Endothelial cell of umbilical vein (primary cell): ENCODE measurements at regions not wholly inside any gene's neighbourhood (a gene's known extent, or its start where the extent isn't known, plus 50 kb on each side); places are given as distances from the start of the nearest gene placed in this dataset.

Source experiments
- BruUV-seq: library from RNA; stranded (reverse); fragments of 400-500 nt; replicated peaks from 2 replicates; lab custom pipeline; 2021; lab: Mats Ljungman, UMichigan
- CTCF ChIA-PET: fragments of 300-600, 350-600 bp; sonication (Branson Sonifier 250); formaldehyde crosslinking; loops from one replicate; lab custom pipeline; 2021; ENCODE audit warnings: antibody characterized with exemption, inconsistent platforms; lab: Charles Lee
- POLR2A ChIA-PET: fragments of 300-600, 350-600 bp; sonication (Branson Sonifier 250); formaldehyde crosslinking; loops from one replicate; lab custom pipeline; 2021; ENCODE audit warnings: antibody characterized with exemption, inconsistent platforms; lab: Charles Lee
- DNase-seq: peaks from one replicate; pipeline ENCODE4 v3.0.0-alpha.2; 2011; ENCODE audit warnings: low read depth, low spot score
- FAIRE-seq: peaks from 2 replicates; lab custom pipeline; 2011; peaks lifted over from hg19 to GRCh38; lab: Jason Lieb, UNC
- H2AFZ ChIP-seq: 2 replicates; pipeline ENCODE4 v1.6.0; 2012; ENCODE audit warnings: low read depth, low read length, control low read depth, inconsistent platforms
- H3K27ac ChIP-seq: 2 replicates; pipeline ENCODE4 v1.5.1; 2011; ENCODE audit warnings: low read depth, mild to moderate bottlenecking, control low read depth, low read length, moderate library complexity; ENCODE audit not compliant: insufficient read depth
- H3K27me3 ChIP-seq, 2 experiments: 2 replicates each; pipeline versions ENCODE4 v1.6.0 to v1.6.1; 2011; ENCODE audit warnings: low read length in 2 of 2, mixed read lengths in 1 of 2; ENCODE audit not compliant: control insufficient read depth in 2 of 2, insufficient read depth in 2 of 2
- H3K36me3 ChIP-seq, 2 experiments: 2 replicates in 1 of 2; 3 replicates in 1 of 2; pipeline ENCODE4 v1.5.1; 2011; ENCODE audit warnings: low read length in 2 of 2, mild to moderate bottlenecking in 1 of 2, moderate library complexity in 1 of 2; ENCODE audit not compliant: control insufficient read depth in 2 of 2, insufficient read depth in 2 of 2; ENCODE audit errors: extremely low read depth in 1 of 2
- H3K4me1 ChIP-seq: 3 replicates; pipeline ENCODE4 v1.5.1; 2011; ENCODE audit warnings: mild to moderate bottlenecking, low read length; ENCODE audit not compliant: control insufficient read depth, insufficient read depth; ENCODE audit errors: extremely low read depth
- H3K4me2 ChIP-seq: 2 replicates; pipeline ENCODE4 v1.6.1; 2011; ENCODE audit warnings: low read length, control low read depth, mixed read lengths; ENCODE audit not compliant: insufficient read depth
- H3K4me3 ChIP-seq, 3 experiments: fragments of 200-600 bp in 1 of 3; sonication (generic), shearing (Covaris generic) in 1 of 3; replicated peaks in 1 of 3; 2 replicates each; pipeline ENCODE4 v1.5.1; 2011 to 2016; ENCODE audit warnings: control low read depth in 3 of 3, low read length in 3 of 3, mild to moderate bottlenecking in 2 of 3, inconsistent platforms in 1 of 3, low read depth in 1 of 3, moderate library complexity in 1 of 3; ENCODE audit not compliant: insufficient read depth in 1 of 3
- H3K79me2 ChIP-seq: 2 replicates; pipeline ENCODE4 v1.6.0; 2012; ENCODE audit warnings: low read length, inconsistent platforms; ENCODE audit not compliant: control insufficient read depth, insufficient read depth
- H3K9ac ChIP-seq: replicated peaks from 2 replicates; pipeline ENCODE3; 2011; ENCODE audit warnings: low read length, control low read depth; ENCODE audit not compliant: insufficient read depth; ENCODE audit errors: extremely low read depth
- H3K9me1 ChIP-seq: replicated peaks from 3 replicates; pipeline ENCODE4 v1.6.0; 2011; ENCODE audit warnings: mild to moderate bottlenecking, low read length; ENCODE audit not compliant: control insufficient read depth, insufficient read depth; ENCODE audit errors: extremely low read depth
- H3K9me3 ChIP-seq: replicated peaks from 2 replicates; pipeline ENCODE4 v1.5.1; 2012; ENCODE audit warnings: low read length, inconsistent platforms; ENCODE audit not compliant: control insufficient read depth, insufficient read depth
- H4K20me1 ChIP-seq: replicated peaks from 2 replicates; pipeline ENCODE3; 2011; ENCODE audit warnings: mild to moderate bottlenecking, low read length; ENCODE audit not compliant: control insufficient read depth, insufficient read depth; ENCODE audit errors: extremely low read depth
- CTCF ChIP-seq, 2 donors: IDR thresholded peaks; 1 replicate in 1 of 2; 2 replicates in 1 of 2; pipeline ENCODE4 v1.5.1; 2011; ENCODE audit warnings: low read length in 2 of 2, mild to moderate bottlenecking in 2 of 2, moderate library complexity in 2 of 2, control low read depth in 1 of 2, inconsistent platforms in 1 of 2, low read depth in 1 of 2; ENCODE audit not compliant: insufficient read depth in 1 of 2; ENCODE audit errors: extremely low read depth in 1 of 2
- EZH2 ChIP-seq: IDR thresholded peaks from 2 replicates; pipeline ENCODE4 v1.6.1; 2012; ENCODE audit warnings: borderline replicate concordance, low read depth, mild to moderate bottlenecking, moderate library complexity, low read length, inconsistent platforms; ENCODE audit not compliant: severe bottlenecking
- FOS ChIP-seq: IDR thresholded peaks from 2 replicates; pipeline ENCODE4 v1.6.1; 2011; ENCODE audit warnings: mild to moderate bottlenecking, low read length, moderate library complexity, borderline replicate concordance; ENCODE audit not compliant: insufficient read depth
- GATA2 ChIP-seq: IDR thresholded peaks from 2 replicates; pipeline ENCODE4 v1.7.0; 2011; ENCODE audit warnings: low read depth, mild to moderate bottlenecking, moderate library complexity, mixed read lengths, low read length; ENCODE audit not compliant: insufficient read length, insufficient read depth
- JUN ChIP-seq: IDR thresholded peaks from 2 replicates; pipeline ENCODE4 v1.6.1; 2011; ENCODE audit warnings: borderline replicate concordance, low read depth; ENCODE audit not compliant: insufficient read length, insufficient read depth
- MAX ChIP-seq: IDR thresholded peaks from 2 replicates; pipeline ENCODE4 v1.6.1; 2011; ENCODE audit not compliant: insufficient read depth, insufficient read length
- MYC ChIP-seq: IDR thresholded peaks from one replicate; pipeline ENCODE4 v1.6.1; 2011; ENCODE audit warnings: mild to moderate bottlenecking, low read depth, low read length
- POLR2A ChIP-seq: IDR thresholded peaks from 2 replicates; pipeline ENCODE4 v1.6.1; 2012; ENCODE audit warnings: low read depth, mild to moderate bottlenecking, control low read depth, low read length
- POLR2AphosphoS5 ChIP-seq: IDR thresholded peaks from 2 replicates; pipeline ENCODE4 v1.6.1; 2012; ENCODE audit warnings: low read depth, mild to moderate bottlenecking, control low read depth, low read length, moderate library complexity; ENCODE audit not compliant: insufficient read depth
- dilution Hi-C: fragments of 300-500 bp; cut with MboI; formaldehyde crosslinking; loops from one replicate; pipeline ENCODE4 v1.15.0; 2019; ENCODE audit warnings: low sequenced_read_pairs; ENCODE audit not compliant: extremely low pct_ligation_motif_present
- intact Hi-C: fragments of 100-400 bp; cut with micrococcal nuclease; formaldehyde crosslinking; loops from one replicate; pipeline ENCODE4 v1.10.0; 2022

GRCh38 chr13:111611651-111612050 lies 291.2 kb downstream of the TEX29 start:
- Histone ChIP-seq H3K27me3 (no peaks in the 10 kb centered on the region), H3K9ac (no peak overlapping the region), H2AFZ (no peak overlapping the region), H3K36me3 (no peaks in the 10 kb centered on the region), H3K9me1 (no peaks in the 10 kb centered on the region), H3K9me3 (peaks cover 2% of the 10 kb centered on the region), H4K20me1 (no peaks in the 10 kb centered on the region), H3K4me2 (no peak overlapping the region), H3K79me2 (no peaks in the 10 kb centered on the region), H3K4me3 (no peak overlapping the region), H3K4me1 (no peaks in the 10 kb centered on the region), H3K27ac (no peak overlapping the region)
- dilution Hi-C loops, result no loop called here
- POLR2A ChIA-PET, result no interaction called here
- FAIRE-seq (no peak), DNase-seq (no peak)
- intact Hi-C loops, result loop anchor here (10.0 kb wide), 1 partner anchor 313 kb away; no protein-coding TSS in a partner anchor
- no TSS peak for BruUV-seq
- CTCF ChIA-PET, result no interaction called here
- TF ChIP-seq EZH2, result no peak
- TF ChIP-seq GATA2, result no peak

GRCh38 chr13:111612886-111613285 lies 292.4 kb downstream of the TEX29 start:
- no peak overlapping the region for H3K4me3 ChIP-seq
- FAIRE-seq (no peak), DNase-seq (no peak)
- ChIA-PET POLR2A (no interaction called here), CTCF (no interaction called here)
- H3K4me2 ChIP-seq, result no peak overlapping the region
- no peaks in the 10 kb centered on the region for H3K79me2 ChIP-seq
- TF ChIP-seq CTCF (IDR thresholded peaks at IDR 0.05; ENCODE audit: extremely low read depth in 1 of 2, insufficient read depth in 1 of 2, low read depth in 1 of 2, low read length in 2 of 2), result no peak
- no peak for TF ChIP-seq EZH2
- no peak for TF ChIP-seq MAX
- no peak for TF ChIP-seq POLR2AphosphoS5
- TF ChIP-seq GATA2, result no peak
- no peak for TF ChIP-seq MYC
- no peak for TF ChIP-seq FOS
- TF ChIP-seq JUN, result no peak
- TF ChIP-seq POLR2A, result no peak
- no peaks in the 10 kb centered on the region for H3K9me1 ChIP-seq
- no peaks in the 10 kb centered on the region for H4K20me1 ChIP-seq
- H3K36me3 ChIP-seq, result no peaks in the 10 kb centered on the region
- intact Hi-C loops (loop anchor here (10.0 kb wide), 1 partner anchor 312 kb away; no protein-coding TSS in a partner anchor), dilution Hi-C loops (no loop called here)
- H3K27ac ChIP-seq, result no peak overlapping the region
- H3K4me1 ChIP-seq, result no peaks in the 10 kb centered on the region
- no peaks in the 10 kb centered on the region for H3K27me3 ChIP-seq
- BruUV-seq, result no TSS peak
- H2AFZ ChIP-seq, result no peak overlapping the region
- H3K9ac ChIP-seq, result no peak overlapping the region
- H3K9me3 ChIP-seq, result peaks cover 2% of the 10 kb centered on the region
